PC-3 (cell line): ENCODE measurements at regions not wholly inside any gene's neighbourhood (a gene's known extent, or its start where the extent isn't known, plus 50 kb on each side); places are given as distances from the start of the nearest gene placed in this dataset.
A peak's percentile ranks its signal among the peaks of the same experiment; 100 is the strongest.
"Not testable (repeated sequence)": the region's sequence is repeated elsewhere in the genome, so short reads cannot be mapped to it uniquely, and the experiment has no call there.

Source experiments
- ATAC-seq: fragments of 200-7000 bp; cut with Tn5 transposase; 2 replicates; pipeline ENCODE4 v1.9.1; 2020; ENCODE audit warnings: mild to moderate bottlenecking, moderate library complexity
- BruUV-seq: library from RNA; stranded (reverse); fragments of 400-500 nt; replicated peaks from 2 replicates; lab custom pipeline; 2021; lab: Mats Ljungman, UMichigan
- CTCF ChIA-PET: fragments of 300-600 bp; sonication (Branson Sonifier 250); formaldehyde crosslinking; loops from one replicate; lab custom pipeline; 2022; ENCODE audit warnings: antibody characterized with exemption; lab: Charles Lee
- POLR2A ChIA-PET: fragments of 300-600 bp; sonication (Branson Sonifier 250); formaldehyde crosslinking; loops from one replicate; lab custom pipeline; 2022; ENCODE audit warnings: antibody characterized with exemption; ENCODE audit not compliant: unreplicated experiment; lab: Charles Lee
- DNase-seq: peaks from one replicate; pipeline ENCODE4 v3.0.0-alpha.2; 2015
- H2AFZ ChIP-seq: fragments of 300-600 bp; sonication (generic); 2 replicates; pipeline ENCODE4 v1.6.0; 2016; ENCODE audit warnings: antibody characterized with exemption, low read length
- H3F3A ChIP-seq: fragments of 300-600 bp; sonication (generic); one replicate; pipeline ENCODE4 v1.6.0; 2017; ENCODE audit warnings: antibody characterized with exemption, low read length, control low read depth, mild to moderate bottlenecking; ENCODE audit not compliant: unreplicated experiment
- H3K27ac ChIP-seq: fragments of 300-600 bp; sonication (generic); 2 replicates; pipeline ENCODE4 v1.5.1; 2016; ENCODE audit warnings: mild to moderate bottlenecking, low read length
- H3K27me3 ChIP-seq: fragments of 300-600 bp; sonication (generic); 2 replicates; pipeline ENCODE4 v1.6.1; 2016; ENCODE audit warnings: low read length, mixed read lengths
- H3K36me3 ChIP-seq: fragments of 300-600 bp; sonication (generic); 2 replicates; pipeline ENCODE4 v1.6.1; 2016; ENCODE audit warnings: low read depth, mixed run types, low read length, mixed read lengths
- H3K4me1 ChIP-seq: fragments of 300-600 bp; sonication (generic); 2 replicates; pipeline ENCODE4 v1.5.1; 2016; ENCODE audit warnings: low read length; ENCODE audit not compliant: insufficient read depth
- H3K4me2 ChIP-seq: fragments of 300-600 bp; sonication (generic); 2 replicates; pipeline ENCODE4 v1.6.0; 2016; ENCODE audit warnings: low read length
- H3K4me3 ChIP-seq: fragments of 300-600 bp; sonication (generic); 2 replicates; pipeline ENCODE4 v1.5.1; 2016; ENCODE audit warnings: mild to moderate bottlenecking, low read length, mixed read lengths
- H3K79me2 ChIP-seq: fragments of 300-600 bp; sonication (generic); 2 replicates; pipeline ENCODE4 v1.6.1; 2017; ENCODE audit warnings: low read length, mixed read lengths
- H3K9ac ChIP-seq: fragments of 300-600 bp; sonication (generic); 2 replicates; pipeline ENCODE4 v1.6.0; 2016; ENCODE audit warnings: mild to moderate bottlenecking, low read length
- H3K9me2 ChIP-seq: fragments of 300-600 bp; sonication (generic); replicated peaks from 2 replicates; pipeline ENCODE4 v1.6.1; 2016; ENCODE audit warnings: mixed run types, low read length, mixed read lengths
- H3K9me3 ChIP-seq: fragments of 300-600 bp; sonication (generic); 2 replicates; pipeline ENCODE4 v1.6.1; 2016; ENCODE audit warnings: low read length, mixed read lengths
- H4K20me1 ChIP-seq: fragments of 300-600 bp; sonication (generic); 2 replicates; pipeline ENCODE4 v1.6.1; 2016; ENCODE audit warnings: low read length, mixed read lengths
- EZH2 ChIP-seq: fragments of 300-600 bp; sonication (generic); IDR thresholded peaks from one replicate; pipeline ENCODE4 v1.6.1; 2017; ENCODE audit warnings: antibody characterized with exemption, mild to moderate bottlenecking, low read length; ENCODE audit not compliant: unreplicated experiment
- EZH2phosphoT487 ChIP-seq: fragments of 300-600 bp; sonication (generic); IDR thresholded peaks from 2 replicates; pipeline ENCODE4 v1.6.1; 2018; ENCODE audit warnings: mild to moderate bottlenecking, antibody characterized with exemption, low read length, borderline replicate concordance
- intact Hi-C: fragments of 100-400 bp; cut with micrococcal nuclease; formaldehyde crosslinking; loops from 2 replicates; pipeline ENCODE4 v1.9.0; 2023
- TF ChIP-seq, protein P1 (sequence below): fragments of 300-600 bp; sonication (generic); conservative IDR thresholded peaks from 2 replicates; pipeline ENCODE4 v1.5.1; 2017; ENCODE audit warnings: antibody characterized with exemption, low read depth, mild to moderate bottlenecking, low read length

GRCh38 chr5:27769748-27770402 is 731.5 kb upstream of the CDH9 start:
- no peaks in the 10 kb centered on the region for H4K20me1 ChIP-seq
- no peaks in the 10 kb centered on the region for H3K36me3 ChIP-seq
- BruUV-seq = no TSS peak
- H3K27ac ChIP-seq = no peak overlapping the region
- intact Hi-C loops = no loop called here
- no peaks in the 10 kb centered on the region for H3K79me2 ChIP-seq
- DNase-seq (no peak), ATAC-seq (no peak)
- CTCF ChIA-PET = no interaction called here
- H3K4me2 ChIP-seq = no peak overlapping the region
- no peak overlapping the region for H2AFZ ChIP-seq
- no peaks in the 10 kb centered on the region for H3K4me1 ChIP-seq
- H3K9ac ChIP-seq = no peak overlapping the region
- H3K9me3 ChIP-seq = no peaks in the 10 kb centered on the region
- no peaks in the 10 kb centered on the region for H3F3A ChIP-seq
- no peak overlapping the region for H3K4me3 ChIP-seq
- H3K9me2 ChIP-seq = no peaks in the 10 kb centered on the region
- H3K27me3 ChIP-seq = no peaks in the 10 kb centered on the region
- POLR2A ChIA-PET = no interaction called here
- TF ChIP-seq, protein P1, sequence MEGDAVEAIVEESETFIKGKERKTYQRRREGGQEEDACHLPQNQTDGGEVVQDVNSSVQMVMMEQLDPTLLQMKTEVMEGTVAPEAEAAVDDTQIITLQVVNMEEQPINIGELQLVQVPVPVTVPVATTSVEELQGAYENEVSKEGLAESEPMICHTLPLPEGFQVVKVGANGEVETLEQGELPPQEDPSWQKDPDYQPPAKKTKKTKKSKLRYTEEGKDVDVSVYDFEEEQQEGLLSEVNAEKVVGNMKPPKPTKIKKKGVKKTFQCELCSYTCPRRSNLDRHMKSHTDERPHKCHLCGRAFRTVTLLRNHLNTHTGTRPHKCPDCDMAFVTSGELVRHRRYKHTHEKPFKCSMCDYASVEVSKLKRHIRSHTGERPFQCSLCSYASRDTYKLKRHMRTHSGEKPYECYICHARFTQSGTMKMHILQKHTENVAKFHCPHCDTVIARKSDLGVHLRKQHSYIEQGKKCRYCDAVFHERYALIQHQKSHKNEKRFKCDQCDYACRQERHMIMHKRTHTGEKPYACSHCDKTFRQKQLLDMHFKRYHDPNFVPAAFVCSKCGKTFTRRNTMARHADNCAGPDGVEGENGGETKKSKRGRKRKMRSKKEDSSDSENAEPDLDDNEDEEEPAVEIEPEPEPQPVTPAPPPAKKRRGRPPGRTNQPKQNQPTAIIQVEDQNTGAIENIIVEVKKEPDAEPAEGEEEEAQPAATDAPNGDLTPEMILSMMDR = no peak
- TF ChIP-seq EZH2phosphoT487 (no peak), EZH2 (no peak)

DNA sequence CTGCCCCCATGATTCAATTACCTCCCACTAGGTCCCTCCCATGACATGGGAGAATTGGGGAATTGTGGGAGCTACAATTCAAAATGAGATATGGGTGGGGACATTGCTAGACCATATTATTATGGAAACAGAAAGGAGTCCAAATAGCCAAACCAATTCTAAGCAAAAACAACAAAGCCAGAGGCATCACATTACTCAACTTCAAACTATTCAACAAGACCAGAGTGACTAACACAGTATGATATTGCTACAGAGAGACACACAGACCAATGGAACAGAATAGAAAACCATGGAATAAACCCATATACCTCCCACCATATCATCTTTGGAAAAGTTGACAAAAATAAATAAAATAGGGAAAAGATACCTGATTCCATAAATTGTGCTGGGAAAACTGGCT is 710.5 kb upstream of the CDH9 start:
- CTCF ChIA-PET = no interaction called here
- Histone ChIP-seq H3K4me1 (no peaks in the 10 kb centered on the region), H3K79me2 (no peaks in the 10 kb centered on the region), H3K27ac (no peak overlapping the region), H3K9ac (no peak overlapping the region), H3K36me3 (no peaks in the 10 kb centered on the region), H3K9me2 (no peaks in the 10 kb centered on the region), H3K9me3 (no peaks in the 10 kb centered on the region), H3F3A (no peaks in the 10 kb centered on the region), H2AFZ (no peak overlapping the region), H3K4me3 (no peak overlapping the region), H3K4me2 (no peak overlapping the region), H3K27me3 (no peaks in the 10 kb centered on the region), H4K20me1 (no peaks in the 10 kb centered on the region)
- POLR2A ChIA-PET = no interaction called here
- TF ChIP-seq EZH2 = no peak
- TF ChIP-seq EZH2phosphoT487 = no peak
- TF ChIP-seq, protein P1 = no peak
- no TSS peak for BruUV-seq
- DNase-seq (peak; percentile 14), ATAC-seq (no peak)
- intact Hi-C loops = no loop called here

DNA sequence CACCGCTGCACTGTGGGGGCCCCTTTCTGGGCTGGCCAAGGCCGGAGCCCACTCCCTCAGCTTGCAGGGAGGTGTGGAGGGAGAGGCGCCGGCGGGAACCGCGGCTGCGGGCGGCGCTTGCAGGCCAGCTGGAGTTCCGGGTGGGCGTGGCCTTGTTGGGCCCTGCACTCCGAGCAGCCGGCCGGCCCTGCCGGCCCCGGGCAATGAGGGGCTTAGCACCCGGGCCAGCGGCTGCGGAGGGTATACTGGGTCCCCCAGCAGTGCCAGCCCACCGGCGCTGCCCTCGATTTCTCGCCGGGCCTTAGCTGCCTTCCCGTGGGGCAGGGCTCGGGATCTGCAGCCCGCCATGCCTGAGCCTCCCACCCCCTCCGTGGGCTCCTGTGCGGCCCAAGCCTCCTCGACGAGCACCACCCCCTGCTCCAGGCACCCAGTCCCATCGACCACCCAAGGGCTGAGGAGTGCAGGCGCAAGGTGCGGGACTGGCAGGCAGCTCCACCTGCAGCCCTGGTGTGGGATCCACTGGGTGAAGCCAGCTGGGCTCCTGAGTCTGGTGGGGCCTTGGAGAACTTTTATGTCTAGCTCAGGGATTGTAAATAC is 705.1 kb upstream of the CDH9 start:
- H3K79me2 ChIP-seq, POLR2A ChIA-PET, DNase-seq, H3K4me1 ChIP-seq, CTCF ChIA-PET, H3K9me3 ChIP-seq, H3F3A ChIP-seq, H3K27me3 ChIP-seq, H3K36me3 ChIP-seq, ATAC-seq, H3K4me3 ChIP-seq, H3K9me2 ChIP-seq, H3K4me2 ChIP-seq, H2AFZ ChIP-seq, intact Hi-C loops, H4K20me1 ChIP-seq, H3K27ac ChIP-seq, BruUV-seq, H3K9ac ChIP-seq: not testable (repeated sequence)
